GM23338 (cell line): ENCODE measurements at regions not wholly inside any gene's neighbourhood (a gene's known extent, or its start where the extent isn't known, plus 50 kb on each side); places are given as distances from the start of the nearest gene placed in this dataset.

Experiments
- ATAC-seq: fragments of 200-7000 bp; cut with Tn5 transposase; 3 replicates; pipeline ENCODE4 v1.9.1; 2020
- DNase-seq: peaks from one replicate; pipeline ENCODE4 v3.0.0-alpha.2; 2015; ENCODE audit warnings: low spot score
- H2AFZ ChIP-seq: fragments of 200-600 bp; sonication (generic); 2 replicates; pipeline ENCODE4 v1.8.0; 2016; ENCODE audit warnings: antibody characterized with exemption, mild to moderate bottlenecking, moderate library complexity
- H3F3A ChIP-seq: fragments of 200-600 bp; sonication (generic); replicated peaks from 2 replicates; pipeline ENCODE4 v1.8.0; 2017; ENCODE audit warnings: antibody characterized with exemption, mixed run types, low read depth
- H3K27ac ChIP-seq: fragments of 200-600 bp; sonication (generic); 2 replicates; pipeline ENCODE4 v1.6.1; 2016; ENCODE audit warnings: low read depth
- H3K27me3 ChIP-seq: fragments of 200-600 bp; sonication (generic); 2 replicates; pipeline ENCODE4 v1.8.0; 2016; ENCODE audit warnings: mild to moderate bottlenecking, mixed run types, moderate library complexity; ENCODE audit not compliant: insufficient read depth
- H3K36me3 ChIP-seq: fragments of 200-600 bp; sonication (generic); 2 replicates; pipeline ENCODE4 v1.8.0; 2016; ENCODE audit warnings: mild to moderate bottlenecking; ENCODE audit not compliant: insufficient read depth
- H3K4me1 ChIP-seq: fragments of 200-600 bp; sonication (generic); 2 replicates; pipeline ENCODE4 v1.8.0; 2016; ENCODE audit warnings: mild to moderate bottlenecking, moderate library complexity; ENCODE audit not compliant: insufficient read depth
- H3K4me2 ChIP-seq: fragments of 200-600 bp; sonication (generic); 2 replicates; pipeline ENCODE4 v1.7.1; 2017; ENCODE audit warnings: mixed run types
- H3K4me3 ChIP-seq: fragments of 200-600 bp; sonication (generic); 2 replicates; pipeline ENCODE4 v1.6.1; 2016; ENCODE audit warnings: mixed run types
- H3K79me2 ChIP-seq: fragments of 200-600 bp; sonication (generic); replicated peaks from 2 replicates; pipeline ENCODE4 v1.8.0; 2017; ENCODE audit warnings: mild to moderate bottlenecking; ENCODE audit not compliant: insufficient read depth
- H3K9me2 ChIP-seq: fragments of 200-600 bp; sonication (generic); 2 replicates; pipeline ENCODE4 v1.8.0; 2017; ENCODE audit not compliant: insufficient read depth
- H4K20me1 ChIP-seq: fragments of 200-600 bp; sonication (generic); replicated peaks from 2 replicates; pipeline ENCODE4 v1.8.0; 2017; ENCODE audit warnings: mild to moderate bottlenecking; ENCODE audit not compliant: insufficient read depth
- H3K27ac Mint-ChIP-seq: 2 replicates; pipeline ENCODE4 v1.8.0; 2020; ENCODE audit warnings: inconsistent platforms, mild to moderate bottlenecking, moderate library complexity, mixed read lengths
- H3K27me3 Mint-ChIP-seq: 3 replicates; pipeline ENCODE4 v1.8.0; 2022; ENCODE audit warnings: low read depth, mild to moderate bottlenecking, moderate library complexity, mixed read lengths, inconsistent platforms; ENCODE audit not compliant: insufficient read depth, poor library complexity
- H3K36me3 Mint-ChIP-seq: 3 replicates; pipeline ENCODE4 v1.8.0; 2021; ENCODE audit warnings: low read depth, mild to moderate bottlenecking, inconsistent platforms, moderate library complexity, mixed read lengths
- H3K4me1 Mint-ChIP-seq: 3 replicates; pipeline ENCODE4 v1.8.0; 2020; ENCODE audit warnings: mild to moderate bottlenecking, inconsistent platforms, mixed read lengths
- H3K4me3 Mint-ChIP-seq: 3 replicates; pipeline ENCODE4 v1.8.0; 2021; ENCODE audit warnings: moderate library complexity, mild to moderate bottlenecking, inconsistent platforms, mixed read lengths
- H3K9me3 Mint-ChIP-seq: 3 replicates; pipeline ENCODE4 v1.8.0; 2020; ENCODE audit warnings: moderate library complexity, mild to moderate bottlenecking, inconsistent platforms, mixed read lengths
- CREB1 ChIP-seq: fragments of 250-450 bp; sonication (Bioruptor Pico); IDR thresholded peaks from 2 replicates; pipeline ENCODE4 v1.5.0; 2020; ENCODE audit warnings: low read depth, mild to moderate bottlenecking, moderate library complexity
- CTCF ChIP-seq, 2 experiments: fragments of 200-600 bp in 1 of 2; sonication (generic) in 1 of 2; conservative IDR thresholded peaks; 2 replicates each; pipeline versions ENCODE4 v1.5.1 to v1.6.1; 2016 to 2017; ENCODE audit warnings: antibody characterized with exemption in 2 of 2, low read depth in 2 of 2, mild to moderate bottlenecking in 2 of 2, moderate library complexity in 1 of 2
- EZH2 ChIP-seq: fragments of 200-600 bp; sonication (generic); IDR thresholded peaks from one replicate; pipeline ENCODE4 v1.8.0; 2017; ENCODE audit warnings: antibody characterized with exemption, mild to moderate bottlenecking, low read depth; ENCODE audit not compliant: unreplicated experiment
- EZH2phosphoT487 ChIP-seq: fragments of 200-600 bp; sonication (generic); IDR thresholded peaks from one replicate; pipeline ENCODE4 v1.8.1; 2018; ENCODE audit warnings: antibody characterized with exemption; ENCODE audit not compliant: unreplicated experiment
- JUNB ChIP-seq: IDR thresholded peaks from one replicate; pipeline ENCODE4 v1.6.1; 2016; ENCODE audit warnings: antibody characterized with exemption; ENCODE audit not compliant: unreplicated experiment
- REST ChIP-seq: IDR thresholded peaks from one replicate; pipeline ENCODE4 v1.6.1; 2018; ENCODE audit warnings: antibody characterized with exemption; ENCODE audit not compliant: unreplicated experiment
- STAT1 ChIP-seq: IDR thresholded peaks from one replicate; pipeline ENCODE4 v1.6.1; 2016; ENCODE audit warnings: antibody characterized with exemption; ENCODE audit not compliant: unreplicated experiment
- ZNF331 ChIP-seq: fragments of 250-450 bp; sonication (Bioruptor Pico); IDR thresholded peaks from 2 replicates; pipeline ENCODE4 v1.5.0; 2020; ENCODE audit warnings: low read depth, mild to moderate bottlenecking, moderate library complexity
- ZNF462 ChIP-seq: fragments of 250-450 bp; sonication (Bioruptor Pico); IDR thresholded peaks from 2 replicates; pipeline ENCODE4 v1.5.0; 2020; ENCODE audit warnings: mild to moderate bottlenecking, moderate library complexity

- Histone ChIP-seq H3K9me2 (peaks cover 6% of the 10 kb centered on the region; the same call in 1 of the 2 replicates), H3K4me2 (no peak overlapping the region), H2AFZ (no peak overlapping the region), H4K20me1 (no peaks in the 10 kb centered on the region), H3K4me3 (no peak overlapping the region), H3K4me1 (no peaks in the 10 kb centered on the region), H3K27ac (no peak overlapping the region), H3K27me3 (no peaks in the 10 kb centered on the region), H3K79me2 (no peaks in the 10 kb centered on the region), H3K36me3 (peaks cover 5% of the 10 kb centered on the region; the same call in 1 of the 2 replicates), H3F3A (no peaks in the 10 kb centered on the region)
- no peak overlapping the region for H3K4me3 Mint-ChIP-seq
- H3K9me3 Mint-ChIP-seq, result peaks cover 5% of the 10 kb centered on the region
- H3K27ac Mint-ChIP-seq, result no peak overlapping the region
- no peak for ATAC-seq
- no peaks in the 10 kb centered on the region for H3K4me1 Mint-ChIP-seq
- DNase-seq, result no peak
- H3K36me3 Mint-ChIP-seq, result peaks cover 3% of the 10 kb centered on the region; the same call in 1 of the 3 replicates
- no peaks in the 10 kb centered on the region for H3K27me3 Mint-ChIP-seq
- TF ChIP-seq STAT1 (no peak), ZNF462 (no peak), EZH2phosphoT487 (no peak), CREB1 (no peak), ZNF331 (CRISPR knock-in tag) (no peak), REST (no peak), JUNB (no peak), EZH2 (no peak), CTCF (conservative IDR thresholded peaks at IDR 0.05; ENCODE audit: low read depth in 2 of 2) (no peak)
Measured at GRCh38 chr17:56011406-56012131, 141.7 kb upstream of the ANKFN1 start.
